Activated naive CD4-positive, alpha-beta T cell treated with anti-CD3 and anti-CD28 coated beads, Interleukin-2, amount 10 ng/mL, durations not matched to agents 7 days and 5 days (primary cell): ENCODE measurements at regions not wholly inside any gene's neighbourhood (a gene's known extent, or its start where the extent isn't known, plus 50 kb on each side); places are given as distances from the start of the nearest gene placed in this dataset.

Source experiments
- CTCF ChIA-PET: fragments of 350-600 bp; sonication (Branson Sonifier 250); formaldehyde crosslinking; loops from one replicate; lab custom pipeline; 2021; ENCODE audit warnings: antibody characterized with exemption; lab: Charles Lee
- DNase-seq: peaks from one replicate; pipeline ENCODE4 v3.0.0-alpha.2; 2020
- H3K27ac Mint-ChIP-seq: one replicate; pipeline ENCODE4 v1.8.0; 2021; ENCODE audit warnings: mild to moderate bottlenecking, moderate library complexity, mixed read lengths
- H3K27me3 Mint-ChIP-seq: one replicate; pipeline ENCODE4 v1.8.0; 2021; ENCODE audit warnings: mild to moderate bottlenecking, mixed read lengths
- H3K36me3 Mint-ChIP-seq: one replicate; pipeline ENCODE4 v1.8.0; 2021; ENCODE audit warnings: mixed read lengths
- H3K4me1 Mint-ChIP-seq: one replicate; pipeline ENCODE4 v1.8.0; 2021; ENCODE audit warnings: mixed read lengths
- H3K4me3 Mint-ChIP-seq: one replicate; pipeline ENCODE4 v1.8.0; 2021; ENCODE audit warnings: mild to moderate bottlenecking, moderate library complexity, mixed read lengths
- H3K9me3 Mint-ChIP-seq: one replicate; pipeline ENCODE4 v1.8.0; 2021; ENCODE audit warnings: mixed read lengths

- Mint-ChIP-seq H3K9me3 (peaks cover 1% of the 10 kb centered on the region), H3K27ac (no peak overlapping the region), H3K27me3 (no peaks in the 10 kb centered on the region), H3K36me3 (no peaks in the 10 kb centered on the region), H3K4me1 (no peaks in the 10 kb centered on the region), H3K4me3 (no peak overlapping the region)
- CTCF ChIA-PET, result no interaction called here
- no peak for DNase-seq
Observed at GRCh38 chr3:63076357-63076756, 201.1 kb upstream of the CADPS start.

DNA sequence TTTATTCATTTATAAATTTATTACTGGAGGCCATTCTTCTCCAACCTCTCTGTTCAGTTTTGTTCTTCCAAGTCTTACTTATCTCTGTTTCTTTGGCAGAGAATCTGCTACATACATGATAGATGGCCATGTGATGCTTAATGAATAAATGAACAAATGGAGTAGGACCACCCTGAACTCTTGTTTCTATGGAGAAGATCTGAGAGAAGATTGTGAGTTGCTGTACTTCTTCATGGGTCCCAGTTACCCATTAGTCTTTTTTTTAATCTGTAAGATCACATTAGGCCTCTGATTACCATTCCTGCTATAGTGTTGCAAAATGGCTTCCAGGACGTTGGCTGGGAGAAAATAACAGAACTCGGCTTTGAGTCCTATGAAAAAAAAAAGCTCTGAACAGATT, 191.9 kb upstream of the SYNPR start:
- Mint-ChIP-seq H3K27ac (no peak overlapping the region), H3K4me3 (no peak overlapping the region), H3K9me3 (peaks cover 2% of the 10 kb centered on the region), H3K4me1 (no peaks in the 10 kb centered on the region), H3K36me3 (no peaks in the 10 kb centered on the region), H3K27me3 (no peaks in the 10 kb centered on the region)
- CTCF ChIA-PET, result no interaction called here
- no peak for DNase-seq

GRCh38 chr3:63089007-63089750, 188.9 kb upstream of the SYNPR start:
- CTCF ChIA-PET, result no interaction called here

DNA sequence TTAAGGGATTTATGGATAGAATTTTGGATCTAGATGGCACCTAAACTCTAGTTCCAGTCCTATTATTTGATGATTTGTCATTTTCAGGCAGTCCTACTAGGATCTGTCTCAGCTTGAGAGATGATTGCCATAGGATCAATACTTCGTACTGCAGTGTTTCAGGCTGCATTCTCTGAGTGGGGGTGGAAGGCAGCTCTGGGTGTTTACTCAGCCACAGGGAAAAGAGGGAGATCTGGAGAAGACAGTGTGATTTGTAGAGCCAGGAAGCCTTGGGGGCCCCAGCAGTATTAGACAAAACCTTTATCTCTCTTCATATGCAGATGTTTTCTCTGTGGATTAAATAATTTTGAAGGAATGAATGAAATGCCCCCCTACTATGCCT, 188.4 kb upstream of the SYNPR start:
- Mint-ChIP-seq H3K4me3 (no peak overlapping the region), H3K27me3 (no peaks in the 10 kb centered on the region), H3K27ac (no peak overlapping the region), H3K9me3 (peaks cover 2% of the 10 kb centered on the region), H3K4me1 (no peaks in the 10 kb centered on the region), H3K36me3 (no peaks in the 10 kb centered on the region)
- CTCF ChIA-PET, result no interaction called here
- DNase-seq, result no peak

More at GRCh38 chr3:63089007-63089750, 188.9 kb upstream of the SYNPR start:
- H3K27me3 Mint-ChIP-seq, result no peaks in the 10 kb centered on the region
- no peaks in the 10 kb centered on the region for H3K4me1 Mint-ChIP-seq
- H3K27ac Mint-ChIP-seq, result no peak overlapping the region
- H3K36me3 Mint-ChIP-seq, result no peaks in the 10 kb centered on the region
- peaks cover 2% of the 10 kb centered on the region for H3K9me3 Mint-ChIP-seq
- no peak for DNase-seq
- no peak overlapping the region for H3K4me3 Mint-ChIP-seq

- Mint-ChIP-seq H3K9me3 (no peaks in the 10 kb centered on the region), H3K36me3 (no peaks in the 10 kb centered on the region), H3K4me1 (no peaks in the 10 kb centered on the region), H3K27ac (no peak overlapping the region), H3K27me3 (no peaks in the 10 kb centered on the region), H3K4me3 (no peak overlapping the region)
- DNase-seq, result no peak
- CTCF ChIA-PET, result no interaction called here
Observed at GRCh38 chr3:63090656-63091055, 187.5 kb upstream of the SYNPR start.

DNA sequence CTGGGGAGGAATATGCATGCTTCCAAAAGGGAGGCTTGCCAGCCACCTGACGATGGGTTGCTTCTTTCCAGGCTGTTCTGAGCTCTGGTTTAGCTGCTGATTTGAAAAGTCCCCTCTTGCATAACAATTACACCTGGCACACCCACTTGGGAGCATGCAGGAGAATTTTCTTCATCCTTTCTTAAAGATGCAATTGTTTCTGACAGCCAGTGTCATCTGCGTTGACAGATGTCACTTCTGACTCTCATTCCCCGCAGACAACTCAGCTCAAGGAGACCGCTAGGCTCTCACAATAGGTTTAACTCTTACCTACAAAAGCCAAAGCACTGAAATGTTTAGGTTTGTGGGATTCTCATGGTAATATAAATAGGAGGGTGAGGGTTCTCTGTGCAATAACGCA, 185.6 kb upstream of the SYNPR start:
- Mint-ChIP-seq H3K4me1 (no peaks in the 10 kb centered on the region), H3K36me3 (no peaks in the 10 kb centered on the region), H3K27me3 (no peaks in the 10 kb centered on the region), H3K27ac (no peak overlapping the region), H3K9me3 (peaks cover 2% of the 10 kb centered on the region), H3K4me3 (no peak overlapping the region)
- CTCF ChIA-PET, result no interaction called here
- no peak for DNase-seq

- no peaks in the 10 kb centered on the region for H3K27me3 Mint-ChIP-seq
- peaks cover 9% of the 10 kb centered on the region for H3K9me3 Mint-ChIP-seq
- no peak overlapping the region for H3K27ac Mint-ChIP-seq
- H3K4me1 Mint-ChIP-seq, result no peaks in the 10 kb centered on the region
- CTCF ChIA-PET, result no interaction called here
- no peak for DNase-seq
- no peaks in the 10 kb centered on the region for H3K36me3 Mint-ChIP-seq
- no peak overlapping the region for H3K4me3 Mint-ChIP-seq
Observed at GRCh38 chr3:63094642-63095408, 183.3 kb upstream of the SYNPR start.

DNA sequence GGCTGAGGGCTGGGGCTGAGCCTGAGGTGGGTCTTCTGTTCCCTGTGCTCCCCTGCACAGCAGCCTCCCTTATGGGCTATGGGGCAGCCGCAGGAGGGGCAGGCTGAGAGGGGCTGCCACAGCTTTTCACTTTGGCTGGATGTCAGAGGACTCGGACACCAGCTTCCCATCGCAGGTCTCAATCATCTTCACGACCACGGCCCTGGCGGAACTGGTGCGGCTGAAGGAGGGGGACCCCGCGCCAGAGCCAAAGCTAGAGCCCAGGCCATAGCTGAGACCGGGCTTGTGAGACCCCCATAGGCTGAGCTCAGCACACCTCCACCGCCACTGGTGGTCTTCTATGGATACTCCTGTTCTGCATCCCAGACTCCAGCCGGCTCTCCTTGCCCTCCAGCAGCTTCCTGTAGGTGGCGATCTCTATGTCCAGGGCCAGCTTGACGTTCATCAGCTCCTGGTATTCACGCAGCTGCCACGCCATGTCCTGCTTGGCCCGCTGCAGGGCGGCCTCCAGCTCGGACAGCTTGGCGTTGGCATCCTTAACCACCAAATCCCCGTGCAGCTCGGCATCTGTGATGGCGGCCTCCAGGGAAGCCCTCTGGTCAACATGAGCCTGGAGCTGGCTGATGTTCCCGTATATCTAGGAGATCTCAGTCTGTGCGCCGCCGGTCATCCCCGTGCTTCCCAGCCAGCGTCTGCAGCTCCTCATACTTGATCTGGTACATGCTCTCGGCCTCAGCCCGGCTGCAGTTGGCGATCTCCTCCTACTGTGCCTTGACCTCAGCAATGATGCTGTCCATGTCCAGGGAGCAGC, 181.7 kb upstream of the SYNPR start:
- H3K9me3 Mint-ChIP-seq, result peaks cover 9% of the 10 kb centered on the region
- DNase-seq, result no peak
- no peaks in the 10 kb centered on the region for H3K4me1 Mint-ChIP-seq
- H3K36me3 Mint-ChIP-seq, result no peaks in the 10 kb centered on the region
- CTCF ChIA-PET, result no interaction called here
- H3K27me3 Mint-ChIP-seq, result no peaks in the 10 kb centered on the region
- H3K4me3 Mint-ChIP-seq, result no peak overlapping the region
- no peak overlapping the region for H3K27ac Mint-ChIP-seq

- peaks cover 9% of the 10 kb centered on the region for H3K9me3 Mint-ChIP-seq
- no peaks in the 10 kb centered on the region for H3K4me1 Mint-ChIP-seq
Observed at GRCh38 chr3:63097396-63097795, 180.7 kb upstream of the SYNPR start.

DNA sequence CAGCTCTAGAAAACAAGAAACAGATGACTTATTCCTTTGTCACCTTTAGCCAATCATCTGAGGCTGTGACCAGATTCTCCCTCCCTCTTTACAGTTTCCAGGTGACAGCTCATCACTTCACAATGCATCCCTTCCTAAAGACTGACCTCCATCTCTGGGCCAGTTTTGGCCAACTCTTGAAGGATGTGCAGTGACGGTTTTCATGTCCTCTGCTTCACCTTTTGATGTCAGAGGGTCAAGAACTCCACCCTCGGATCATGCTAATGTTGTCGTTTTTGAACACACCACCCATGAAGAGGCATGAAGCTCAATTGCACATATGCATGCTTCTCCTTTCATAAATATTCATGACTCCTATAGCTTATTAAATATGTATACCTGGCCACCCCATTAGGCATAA, 161.2 kb upstream of the SYNPR start:
- H3K27ac Mint-ChIP-seq, result no peak overlapping the region
- no peaks in the 10 kb centered on the region for H3K36me3 Mint-ChIP-seq
- H3K4me3 Mint-ChIP-seq, result no peak overlapping the region
- CTCF ChIA-PET, result no interaction called here
- DNase-seq, result no peak
- H3K9me3 Mint-ChIP-seq, result peaks cover 8% of the 10 kb centered on the region
- no peaks in the 10 kb centered on the region for H3K27me3 Mint-ChIP-seq
- H3K4me1 Mint-ChIP-seq, result no peaks in the 10 kb centered on the region

More at GRCh38 chr3:63097396-63097795, 180.7 kb upstream of the SYNPR start:
- Mint-ChIP-seq H3K27ac (no peak overlapping the region), H3K27me3 (no peaks in the 10 kb centered on the region), H3K4me3 (no peak overlapping the region), H3K36me3 (no peaks in the 10 kb centered on the region)
- CTCF ChIA-PET, result no interaction called here
- no peak for DNase-seq

GRCh38 chr3:63124090-63124489, 154.0 kb upstream of the SYNPR start:
- Mint-ChIP-seq H3K27me3 (no peaks in the 10 kb centered on the region), H3K9me3 (peaks cover 3% of the 10 kb centered on the region), H3K4me3 (no peak overlapping the region), H3K36me3 (no peaks in the 10 kb centered on the region), H3K4me1 (no peaks in the 10 kb centered on the region), H3K27ac (no peak overlapping the region)
- CTCF ChIA-PET, result no interaction called here
- no peak for DNase-seq

DNA sequence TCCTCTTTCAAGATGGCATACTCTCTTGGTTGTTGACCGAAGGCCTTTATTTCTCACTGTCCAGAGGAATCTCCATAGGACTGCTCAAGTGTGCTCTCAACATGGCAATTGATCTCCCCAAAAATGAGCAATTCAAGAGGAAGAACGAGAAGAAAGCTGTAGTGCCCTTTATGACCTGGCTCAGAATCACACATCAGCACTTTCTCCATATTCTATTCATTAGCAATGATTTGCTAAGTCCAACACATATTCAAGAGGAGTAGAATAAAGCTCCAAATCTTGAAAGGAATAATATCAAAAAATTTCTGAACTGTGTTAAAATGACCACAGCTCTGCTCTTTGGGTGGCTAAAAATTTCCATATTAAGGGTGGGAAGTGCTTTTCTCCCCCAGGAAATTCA, 151.6 kb upstream of the SYNPR start:
- no peaks in the 10 kb centered on the region for H3K4me1 Mint-ChIP-seq
- peaks cover 3% of the 10 kb centered on the region for H3K9me3 Mint-ChIP-seq
- no peak overlapping the region for H3K4me3 Mint-ChIP-seq
- no peak overlapping the region for H3K27ac Mint-ChIP-seq
- H3K27me3 Mint-ChIP-seq, result no peaks in the 10 kb centered on the region
- CTCF ChIA-PET, result no interaction called here
- no peak for DNase-seq
- no peaks in the 10 kb centered on the region for H3K36me3 Mint-ChIP-seq

DNA sequence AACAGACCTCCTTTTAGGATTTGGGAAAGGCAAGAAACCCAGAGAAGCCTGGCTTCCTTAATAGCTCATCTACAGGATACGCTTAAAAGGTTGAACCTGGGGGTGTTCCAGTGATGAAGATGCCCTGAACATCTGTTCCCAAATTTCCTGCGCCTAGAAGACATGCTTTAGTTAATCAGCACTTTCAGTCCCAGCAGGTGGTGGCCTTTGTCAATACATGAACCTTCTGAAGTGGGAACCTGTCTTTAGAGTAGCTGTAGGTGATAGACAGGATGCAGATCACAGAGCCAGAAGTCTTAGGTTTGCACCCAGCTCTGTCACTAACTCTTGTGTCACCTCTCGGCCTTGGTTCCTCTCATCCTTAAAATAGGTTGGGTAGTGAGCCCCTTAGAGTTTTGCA, 149.7 kb upstream of the SYNPR start:
- CTCF ChIA-PET, result no interaction called here
- Mint-ChIP-seq H3K36me3 (no peaks in the 10 kb centered on the region), H3K9me3 (peaks cover 3% of the 10 kb centered on the region), H3K4me3 (no peak overlapping the region), H3K27ac (no peak overlapping the region), H3K4me1 (no peaks in the 10 kb centered on the region), H3K27me3 (no peaks in the 10 kb centered on the region)
- DNase-seq, result no peak

DNA sequence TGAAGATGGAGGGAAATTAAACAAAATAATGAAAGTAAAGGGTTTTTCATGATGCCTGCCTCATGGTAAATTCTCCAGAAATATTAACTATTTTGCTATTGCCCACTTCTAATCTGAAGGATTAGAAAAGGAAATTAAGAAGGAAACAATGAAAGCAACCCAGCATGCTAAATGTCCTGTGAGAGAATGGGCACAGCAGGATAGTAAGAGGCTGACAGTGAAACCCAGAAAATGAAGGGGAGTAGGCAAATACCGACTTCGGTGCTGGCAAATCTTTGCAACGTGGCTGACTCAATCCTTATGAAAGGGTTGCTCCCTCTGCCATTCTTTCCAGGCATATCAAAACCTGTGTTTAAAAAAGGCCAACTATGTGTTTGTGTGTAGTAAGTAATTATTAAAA, 147.5 kb upstream of the SYNPR start:
- Mint-ChIP-seq H3K4me1 (no peaks in the 10 kb centered on the region), H3K27ac (no peak overlapping the region), H3K27me3 (no peaks in the 10 kb centered on the region), H3K9me3 (peaks cover 3% of the 10 kb centered on the region), H3K36me3 (no peaks in the 10 kb centered on the region), H3K4me3 (no peak overlapping the region)
- CTCF ChIA-PET, result no interaction called here
- no peak for DNase-seq
